ENCODE measurements at regions not wholly inside any gene's neighbourhood (a gene's known extent, or its start where the extent isn't known, plus 50 kb on each side); places are given as distances from the start of the nearest gene placed in this dataset.

DNA sequence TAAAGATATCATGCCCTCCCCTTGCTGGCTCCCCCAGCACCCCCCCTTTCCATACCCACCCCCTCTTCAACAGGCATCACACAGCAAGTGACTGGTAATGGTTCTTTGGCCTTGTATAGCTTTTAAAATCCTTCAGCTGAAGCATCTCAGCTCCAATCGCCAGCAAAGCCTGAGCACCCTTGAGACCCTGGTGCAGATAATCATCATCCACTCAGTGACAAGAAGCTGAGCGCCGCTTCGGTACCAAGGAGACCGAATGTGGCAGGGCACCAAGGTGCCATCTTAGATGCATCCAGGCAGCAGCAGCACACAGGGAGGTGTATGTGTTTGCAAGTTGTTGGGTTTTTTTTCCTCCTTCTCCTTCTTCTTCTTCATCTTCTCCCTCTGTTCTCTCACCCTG, 232.7 kb downstream of the BCL11A start:
- DNase-seq, result no peak

DNA sequence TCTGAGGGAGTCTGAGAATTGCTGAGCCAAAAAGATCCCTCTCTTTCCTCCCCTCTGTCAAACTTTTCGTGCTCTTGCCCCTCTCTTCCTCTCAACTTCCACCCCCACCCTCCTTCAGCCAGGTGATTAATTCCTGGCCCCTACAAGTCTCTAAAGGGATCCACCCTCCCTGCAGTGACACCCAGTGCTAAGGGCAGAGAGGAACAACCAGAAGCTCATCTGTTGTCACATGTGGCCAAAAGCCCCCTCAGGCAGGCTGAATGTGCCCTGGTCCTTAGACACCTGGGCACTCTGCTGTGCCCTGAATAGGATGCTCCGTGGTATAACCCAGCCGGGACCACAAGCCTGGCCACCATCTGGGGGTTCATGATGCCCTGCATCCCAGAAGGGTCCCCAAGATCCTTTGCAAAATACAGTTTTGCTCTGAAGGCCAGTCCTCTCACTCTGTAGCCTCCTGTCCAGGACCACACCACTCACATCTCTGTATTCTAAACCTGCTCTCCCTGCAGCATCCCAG, 234.4 kb downstream of the BCL11A start:
- DNase-seq, result no peak

DNA sequence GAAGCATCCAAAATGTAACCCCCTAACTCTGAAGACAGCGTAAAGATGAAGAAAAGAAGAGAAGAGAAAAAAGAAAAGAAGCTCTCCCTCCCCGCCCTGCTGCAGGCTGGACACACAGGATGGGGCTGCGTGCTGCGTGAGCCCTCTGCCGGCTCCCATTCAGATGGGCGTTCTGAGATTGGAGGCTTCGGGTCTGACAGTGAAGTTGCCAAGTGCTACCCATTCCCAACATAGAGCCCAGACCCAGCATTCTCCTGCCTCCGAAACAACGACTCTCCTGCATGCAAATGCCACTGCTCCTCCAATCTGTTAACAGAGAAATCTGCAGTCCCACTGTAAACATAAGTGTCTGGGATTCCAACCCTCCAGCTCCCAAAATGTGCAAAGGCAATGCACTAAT, 234.9 kb downstream of the BCL11A start:
- peak; percentile 9 for DNase-seq

DNA sequence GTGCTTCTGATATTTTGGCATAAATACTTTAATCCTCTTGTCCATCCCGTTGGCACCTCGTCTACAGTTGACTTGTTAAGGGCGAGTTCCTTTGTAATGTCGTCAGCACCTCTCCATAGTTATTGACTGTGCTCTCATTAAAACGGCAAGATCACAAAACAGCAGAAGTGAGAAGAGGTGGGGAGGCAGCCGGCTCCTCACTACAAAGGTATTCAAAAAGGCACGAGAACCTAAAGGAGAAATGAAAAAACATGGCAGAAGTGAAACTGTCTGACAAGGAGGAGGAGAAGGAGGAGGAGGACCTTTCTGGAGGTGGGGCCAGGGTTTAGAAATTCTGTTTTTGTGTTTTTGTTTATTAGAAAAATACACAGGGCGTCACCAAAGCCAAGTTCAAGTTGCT, 235.6 kb downstream of the BCL11A start:
- DNase-seq, result no peak

DNA sequence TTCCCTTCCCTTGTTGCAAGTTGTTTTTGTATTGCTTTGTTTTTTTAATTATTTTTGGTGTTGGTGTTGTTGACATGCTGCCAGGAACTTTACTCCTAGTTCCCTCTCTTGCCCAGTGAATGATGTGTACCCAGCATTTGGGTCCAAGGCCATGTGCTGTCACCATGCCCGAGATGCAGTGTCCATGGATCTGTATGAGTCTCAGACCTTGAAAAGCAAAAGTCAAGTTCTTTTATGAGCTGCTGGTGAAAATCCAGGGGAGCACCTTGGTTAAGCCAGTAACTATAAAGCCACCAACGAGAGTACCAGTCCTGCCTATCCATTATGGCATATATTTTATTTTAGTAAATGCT, 236.4 kb downstream of the BCL11A start:
- no peak for DNase-seq

DNA sequence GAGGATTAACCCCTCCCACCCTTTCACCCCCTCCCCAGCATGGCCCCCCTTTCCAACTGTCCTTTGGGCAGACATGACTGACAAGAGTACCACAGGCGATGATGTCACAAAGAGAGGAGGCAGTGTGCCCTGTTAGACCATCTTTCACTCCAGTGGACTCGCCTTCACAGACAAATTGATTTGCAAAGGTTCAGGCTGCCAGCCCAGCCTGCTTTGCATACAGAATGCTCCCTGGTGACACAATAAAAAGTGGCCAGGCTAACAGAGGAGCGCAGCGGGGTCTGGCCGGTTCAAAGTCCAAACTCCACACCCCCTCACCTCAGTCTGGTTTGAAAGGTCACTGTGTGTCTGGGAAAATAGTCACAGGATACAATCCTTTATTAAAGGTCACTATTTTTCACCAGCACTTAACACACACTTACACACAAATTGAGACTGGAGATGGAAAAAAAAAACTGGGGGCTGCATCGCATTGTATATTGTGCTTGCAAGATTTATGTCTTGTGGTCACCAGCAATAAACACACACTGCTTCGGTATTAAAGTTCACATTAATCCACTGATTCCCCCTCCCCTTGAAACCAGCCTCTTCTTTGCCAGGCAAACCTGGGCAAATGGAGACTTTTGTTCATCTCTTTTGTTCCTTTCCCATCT, 236.9 kb downstream of the BCL11A start:
- no peak for DNase-seq

DNA sequence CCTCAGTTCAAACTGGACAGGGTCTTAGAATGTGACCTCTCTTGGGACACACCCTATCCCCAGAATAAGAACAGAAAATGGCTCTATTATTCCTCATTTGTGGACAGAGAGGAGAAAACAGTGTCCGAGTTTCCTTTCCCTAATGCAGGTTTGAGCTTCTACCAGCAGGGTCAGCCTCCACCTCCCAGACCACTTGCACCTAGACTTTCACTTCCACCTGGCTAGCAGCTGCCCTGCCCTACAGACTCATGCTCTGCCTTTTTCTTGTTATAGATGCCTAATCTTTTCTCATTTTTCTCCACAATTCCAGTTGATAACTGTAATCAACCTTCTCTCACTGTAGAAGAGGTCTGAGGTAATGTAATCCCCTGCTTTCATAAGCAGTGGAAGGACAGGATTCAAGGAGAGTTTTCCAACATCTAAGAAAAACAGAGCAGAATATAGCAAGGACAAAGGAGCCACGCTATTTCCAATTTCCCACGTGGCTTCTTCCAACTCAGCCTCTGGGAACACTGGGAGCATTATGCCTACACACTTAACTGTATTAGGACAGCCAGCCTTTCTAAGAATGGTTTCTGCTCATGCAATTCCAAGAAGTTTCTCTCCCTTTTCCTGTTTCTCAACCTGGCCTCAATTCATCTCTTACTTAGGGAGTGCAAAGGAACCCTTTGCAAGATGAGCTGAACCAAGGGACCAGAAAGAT, 239.8 kb downstream of the BCL11A start:
- DNase-seq, result no peak

DNA sequence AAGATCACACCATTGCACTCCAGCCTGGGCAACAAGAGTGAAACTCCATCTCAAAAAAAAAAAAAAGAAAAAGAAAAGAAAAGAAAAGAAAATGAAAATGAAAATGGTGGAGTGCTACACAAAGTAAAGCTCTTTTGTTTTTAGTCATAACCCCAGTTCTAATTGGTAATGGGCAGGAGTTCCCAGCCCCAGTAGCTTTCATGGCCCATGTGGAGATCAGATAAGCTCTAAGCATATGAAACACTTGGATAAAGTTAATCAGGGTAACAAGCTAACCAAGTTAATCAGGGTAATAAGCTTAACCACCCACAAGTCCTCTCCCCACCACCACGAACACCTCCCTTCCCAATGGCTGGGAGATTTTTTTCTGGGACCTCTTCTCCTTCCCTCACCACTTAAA, 240.8 kb downstream of the BCL11A start:
- no peak for DNase-seq

DNA sequence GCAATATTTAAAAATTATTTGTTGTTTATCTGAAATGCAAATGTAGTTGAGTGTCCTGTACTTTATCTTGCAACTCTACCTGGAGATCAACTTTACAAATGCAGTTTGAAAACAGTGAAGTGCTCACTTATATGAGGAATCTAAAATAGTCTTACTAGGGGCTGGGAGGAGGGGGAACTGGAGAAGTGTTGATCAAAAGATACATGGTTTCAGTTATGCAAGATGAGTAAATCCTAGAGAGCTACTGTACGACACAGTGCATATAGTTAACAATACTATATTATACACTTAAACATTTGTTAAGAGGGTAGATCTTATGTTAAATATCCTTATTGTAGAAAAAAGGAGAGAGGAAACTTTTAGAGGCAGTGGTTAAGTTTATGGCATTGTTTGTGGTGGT, 241.9 kb downstream of the BCL11A start:
- no peak for DNase-seq

DNA sequence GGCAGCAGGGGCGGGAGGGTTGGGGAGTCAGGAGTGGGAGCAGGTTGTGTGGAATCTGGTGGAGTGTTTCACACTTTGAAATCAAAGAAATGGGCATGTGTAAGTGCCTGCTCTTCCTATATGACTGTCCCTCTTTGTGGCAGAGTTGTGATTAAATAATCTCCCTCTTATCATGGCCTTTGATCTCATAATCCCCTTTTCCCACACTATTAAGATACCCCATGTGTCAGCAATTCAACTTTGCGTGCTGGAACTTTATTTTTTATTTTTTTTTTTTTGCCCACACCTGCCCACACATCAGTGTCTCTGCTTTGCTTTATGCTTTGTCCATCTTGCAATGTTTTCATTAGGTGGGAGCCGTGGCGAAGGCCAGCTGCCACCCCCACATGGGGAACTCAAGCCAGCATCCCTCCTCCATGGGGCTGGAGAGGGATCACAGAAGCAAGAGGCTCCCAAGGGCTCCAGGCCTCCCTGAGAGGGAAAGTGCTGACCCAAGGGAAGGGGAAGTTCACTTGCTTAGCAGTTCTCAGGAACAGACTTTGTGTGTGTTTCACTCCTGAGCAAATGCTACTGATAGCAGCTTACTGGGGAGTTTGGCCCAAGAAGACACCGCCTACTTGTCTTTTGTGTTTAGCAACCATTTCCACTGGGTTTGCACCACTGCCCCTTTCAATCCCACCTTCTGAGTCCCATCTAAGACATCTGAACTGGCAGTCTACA, 243.4 kb downstream of the BCL11A start:
- no peak for DNase-seq

DNA sequence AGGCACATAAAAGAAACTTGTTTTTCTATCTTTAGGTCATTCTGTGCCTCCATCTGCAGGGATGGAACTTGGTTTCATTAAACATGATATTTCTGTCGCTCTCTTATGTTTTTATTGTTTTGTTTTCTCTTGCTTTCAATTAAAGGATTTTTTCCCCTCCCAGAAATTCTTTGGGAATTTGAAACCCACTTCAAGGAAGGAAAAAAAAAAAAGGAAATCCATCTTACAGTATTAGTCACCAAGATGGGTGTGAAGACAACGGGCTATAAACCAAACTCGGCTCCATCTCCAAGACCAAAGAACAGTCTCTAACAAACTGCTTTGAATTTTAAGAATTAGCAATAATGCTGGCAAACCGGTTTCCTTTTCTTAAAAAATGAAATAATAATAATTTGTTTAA, 244.1 kb downstream of the BCL11A start:
- DNase-seq, result peak; percentile 47

DNA sequence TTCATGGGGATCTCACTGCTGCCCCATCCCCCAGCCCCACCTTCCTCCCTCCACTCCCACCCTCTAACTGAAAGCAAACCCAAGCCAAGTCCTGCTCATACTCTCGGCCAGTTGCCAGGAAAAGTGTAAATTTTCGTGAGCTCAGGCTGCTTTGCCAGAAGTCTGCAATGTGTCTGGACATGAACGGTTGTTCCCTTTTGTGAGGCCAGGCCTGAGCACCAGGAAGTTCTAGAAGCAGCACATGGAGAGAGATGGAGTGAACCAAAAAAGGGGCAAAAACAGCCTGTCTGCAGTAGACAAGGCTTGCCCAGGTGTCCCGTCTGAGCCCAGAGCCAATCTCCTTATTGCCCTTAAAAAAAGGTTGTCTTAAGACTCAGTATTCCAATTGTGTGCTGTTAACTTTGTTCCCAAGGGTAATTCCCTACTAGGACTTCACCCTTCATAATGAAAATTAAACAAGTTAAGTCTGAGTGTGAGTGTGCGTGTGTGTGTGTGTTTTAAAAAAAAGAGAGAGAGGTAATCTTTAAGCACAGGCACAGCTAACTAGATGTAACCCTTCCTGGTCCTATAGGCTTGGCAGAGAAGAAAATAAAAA, 247.1 kb downstream of the BCL11A start:
- peak; percentile 17 for DNase-seq

DNA sequence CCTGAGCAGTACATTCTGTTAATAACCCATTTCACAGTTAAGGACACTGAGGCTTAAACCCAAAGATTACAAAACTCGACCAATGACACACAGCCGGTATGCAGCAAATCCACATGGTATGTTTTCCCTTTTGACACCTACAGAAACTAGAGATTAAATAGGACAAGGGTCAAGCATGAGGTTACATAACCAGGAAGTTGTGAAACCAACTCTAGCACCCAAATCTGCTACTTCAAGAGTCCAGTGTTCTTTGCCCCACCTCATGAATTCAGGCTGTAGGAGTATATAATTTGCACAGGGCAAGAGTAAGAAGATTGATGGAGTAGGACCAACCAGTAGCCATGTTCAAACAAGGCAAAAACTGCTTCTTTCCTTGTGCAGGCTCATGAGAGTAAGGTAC, 249.8 kb downstream of the BCL11A start:
- no peak for DNase-seq

DNA sequence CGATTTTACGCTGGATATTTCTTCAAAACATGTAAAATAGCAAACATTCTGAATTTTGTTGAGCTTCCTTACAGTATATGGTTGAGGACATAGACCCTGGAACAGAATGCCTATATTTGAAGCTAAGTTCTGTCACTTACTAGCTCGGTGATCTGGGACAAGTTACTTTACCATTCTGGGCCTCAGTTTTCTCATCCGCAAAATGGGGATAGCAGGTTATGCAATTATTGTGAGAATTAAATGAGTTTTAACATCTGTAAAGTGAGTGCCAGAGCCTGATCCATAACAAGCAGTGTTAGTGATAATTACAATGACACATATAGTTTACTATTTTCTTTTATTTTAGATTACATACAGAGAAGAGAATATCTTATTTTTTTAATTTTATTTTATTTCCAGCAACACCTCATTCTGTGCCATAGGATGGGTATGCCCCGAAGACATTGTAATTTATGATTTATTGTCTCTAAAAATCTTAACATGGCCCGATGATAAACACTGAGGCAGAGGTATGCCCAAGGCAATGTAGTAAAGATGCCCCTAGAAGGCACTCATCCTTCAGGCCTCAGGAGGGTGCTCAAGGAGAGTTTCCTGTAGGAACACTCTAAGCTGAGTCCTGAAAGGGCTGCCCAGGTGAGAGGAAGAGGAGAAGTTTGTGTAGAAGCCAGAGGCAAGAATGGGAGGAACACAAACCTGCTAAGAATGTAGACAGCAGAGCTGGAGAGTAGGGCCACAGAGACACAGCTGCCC, 250.9 kb downstream of the BCL11A start:
- DNase-seq, result no peak

DNA sequence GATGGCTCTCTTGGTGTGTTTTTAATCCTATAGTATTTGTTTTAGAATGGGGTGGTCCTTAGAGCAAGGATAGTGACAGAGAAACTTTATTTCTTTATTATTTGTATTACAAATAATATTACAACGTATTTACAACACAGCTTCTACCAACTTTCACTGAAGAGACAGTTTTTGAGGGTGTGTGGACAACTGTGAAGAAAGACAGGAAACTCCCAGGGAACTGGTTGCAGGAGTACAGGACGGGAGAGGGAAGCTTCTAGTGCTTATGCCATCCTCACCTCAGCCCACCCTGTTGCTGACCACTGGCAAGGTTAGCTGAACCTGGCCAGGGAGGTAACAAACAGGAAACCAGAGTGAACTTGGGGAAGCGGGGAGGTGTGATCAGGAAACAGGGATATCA, 251.7 kb downstream of the BCL11A start:
- no peak for DNase-seq

DNA sequence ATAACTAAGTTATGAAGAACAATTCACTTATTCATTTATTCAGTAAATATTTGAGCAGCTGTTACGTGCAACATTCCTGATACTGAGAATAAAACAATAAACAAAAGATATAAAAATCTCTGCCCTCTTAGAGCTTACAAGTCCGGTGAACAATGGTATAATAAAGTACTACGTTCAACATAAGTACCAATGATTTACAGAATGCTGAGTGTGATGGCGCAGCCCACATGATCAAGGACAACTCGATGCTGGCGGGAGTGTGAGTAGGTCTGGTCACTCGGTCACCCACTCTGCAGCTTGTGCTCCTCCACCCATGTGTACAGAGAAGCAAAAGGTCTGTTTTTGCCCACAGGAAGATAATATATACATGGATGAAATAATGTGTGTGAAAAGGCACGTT, 254.3 kb downstream of the BCL11A start:
- DNase-seq, result no peak

DNA sequence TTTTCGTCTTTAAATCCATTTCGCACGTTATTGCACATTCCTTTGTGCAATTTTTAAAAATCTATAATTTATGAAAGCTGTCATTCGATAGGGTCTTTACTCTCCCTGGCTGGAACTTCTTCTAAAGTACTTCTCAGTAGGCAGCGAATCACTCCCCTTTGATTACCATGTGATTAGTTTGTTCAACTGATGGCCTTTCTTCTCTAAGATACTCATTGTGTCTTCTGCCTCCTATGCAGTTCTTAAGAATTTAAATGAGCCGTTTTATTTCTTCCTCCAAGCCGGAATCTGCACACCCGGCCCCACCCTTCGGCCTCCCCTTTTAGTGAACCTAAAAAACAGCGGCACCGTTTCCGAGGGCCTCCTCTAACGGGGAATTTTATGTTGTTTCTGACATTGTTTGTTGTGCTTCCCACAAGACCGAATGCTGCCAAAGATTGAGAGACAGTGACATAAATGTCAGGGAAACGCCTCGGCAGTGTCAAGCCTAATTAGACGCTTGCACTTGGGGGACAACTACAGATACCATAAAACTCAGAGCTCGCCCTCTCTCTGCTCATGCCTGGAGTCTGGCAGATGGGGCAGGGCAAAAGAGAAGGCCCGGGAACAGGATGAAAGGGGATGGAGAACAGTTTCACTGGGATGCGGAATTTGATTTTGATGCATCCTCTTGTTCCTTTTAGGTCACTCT, 255.3 kb downstream of the BCL11A start:
- DNase-seq, result peak; percentile 50

DNA sequence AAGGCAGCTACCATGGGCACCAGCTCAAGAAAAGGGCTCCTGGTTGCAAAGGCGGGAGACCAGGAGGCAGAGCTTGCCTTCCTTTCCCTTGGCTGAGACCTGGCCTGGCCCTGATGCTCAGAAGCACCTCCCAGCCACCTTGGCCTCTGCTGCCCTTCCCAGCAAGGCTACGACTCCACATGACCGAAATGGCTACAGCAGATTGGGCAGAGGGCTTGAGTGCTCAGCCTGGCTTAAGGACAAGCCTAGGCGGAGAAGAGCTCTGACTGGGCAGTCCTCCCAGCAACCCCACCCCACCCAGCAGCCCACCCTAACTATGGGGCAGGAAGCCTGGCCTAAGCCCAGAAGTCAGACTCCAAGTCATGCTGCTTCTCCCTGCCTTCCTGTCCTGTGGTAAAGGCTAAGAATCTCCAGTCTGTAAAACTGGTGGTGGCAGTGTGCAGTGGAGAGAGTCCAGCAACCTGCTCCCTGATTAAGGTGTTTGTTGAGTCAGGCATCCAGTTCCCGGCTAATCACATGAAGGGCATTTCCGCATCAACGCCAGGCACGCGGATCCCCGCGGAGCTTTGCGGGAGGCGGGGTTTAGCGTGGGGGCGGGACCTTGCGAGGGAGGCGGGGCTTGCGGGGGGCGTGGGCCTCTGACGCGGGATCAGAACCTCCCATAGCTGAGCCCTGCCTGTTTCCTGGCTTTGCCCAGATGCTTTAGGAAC, 256.0 kb downstream of the BCL11A start:
- no peak for DNase-seq

DNA sequence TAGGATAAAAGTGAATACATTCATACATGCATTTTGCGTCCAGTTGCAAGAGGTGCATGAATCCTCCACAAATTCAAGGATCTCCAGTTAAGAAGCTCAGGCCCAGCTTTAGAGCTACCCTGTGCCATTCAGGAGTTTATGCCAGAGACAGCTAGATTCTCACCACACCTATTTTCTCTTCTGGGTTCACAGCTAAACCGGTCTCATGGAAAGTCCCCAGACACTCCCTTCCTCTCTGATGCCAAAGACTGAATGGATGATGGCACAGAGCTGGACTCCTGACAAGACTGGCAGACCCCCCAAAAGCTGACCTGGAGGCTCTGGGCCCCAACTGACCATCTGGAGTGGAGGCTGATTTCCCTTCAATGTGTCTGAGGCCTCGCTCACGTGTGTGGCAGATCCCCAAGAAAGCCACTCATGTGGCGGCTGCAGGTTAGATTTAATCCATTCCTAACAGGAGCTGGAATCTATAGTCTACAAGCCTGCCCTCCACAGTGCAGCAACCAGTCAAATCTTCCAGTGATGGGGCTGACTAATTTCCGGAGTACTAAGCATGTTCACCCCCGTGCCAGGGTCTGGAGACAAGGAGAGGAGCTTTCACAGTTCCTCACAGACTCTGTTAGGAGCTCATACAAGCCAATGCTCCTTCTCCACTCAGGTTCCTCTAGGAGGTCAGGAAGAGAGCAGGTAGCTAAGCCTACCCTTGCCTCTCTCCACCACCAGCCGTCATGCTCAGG, 257.1 kb downstream of the BCL11A start:
- no peak for DNase-seq

DNA sequence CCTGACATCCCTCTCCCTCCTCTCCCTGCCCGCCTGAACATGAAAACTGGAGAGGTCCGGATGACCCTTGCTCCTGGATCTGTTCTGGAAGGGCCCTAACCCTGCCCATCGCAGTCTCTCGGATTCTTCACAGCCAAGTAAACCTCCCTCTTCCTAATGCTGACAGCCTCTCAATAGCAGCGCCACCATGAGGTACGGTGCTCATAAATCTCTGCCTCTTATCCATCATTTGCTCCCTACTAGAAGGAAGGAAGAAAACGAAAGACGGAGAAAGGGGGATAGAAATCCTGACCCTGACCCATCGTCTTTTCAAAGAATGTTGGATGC, 257.9 kb downstream of the BCL11A start:
- no peak for DNase-seq

All from skin of body (tissue), 1 donor.